Testis (tissue), 2 donors: ENCODE measurements at regions not wholly inside any gene's neighbourhood (a gene's known extent, or its start where the extent isn't known, plus 50 kb on each side); places are given as distances from the start of the nearest gene placed in this dataset.

Experiments
- DNase-seq: peaks from one replicate; pipeline ENCODE4 v3.0.0-alpha.2; 2019
- H3K27ac ChIP-seq, 2 donors: fragments of 200-600 bp; sonication (generic); one replicate each; pipeline ENCODE4 v1.5.1; 2019
- H3K27me3 ChIP-seq: fragments of 200-600 bp; sonication (generic); one replicate; pipeline ENCODE4 v1.5.1; 2019
- H3K36me3 ChIP-seq: fragments of 200-600 bp; sonication (generic); one replicate; pipeline ENCODE4 v1.5.1; 2017; ENCODE audit warnings: low read depth; ENCODE audit errors: missing control alignments
- H3K4me1 ChIP-seq: fragments of 200-600 bp; sonication (generic); one replicate; pipeline ENCODE4 v1.5.1; 2019
- H3K4me3 ChIP-seq, 2 donors: fragments of 200-600 bp; sonication (generic); one replicate each; pipeline ENCODE4 v1.5.1; 2017 to 2019
- H3K9me3 ChIP-seq: fragments of 200-600 bp; sonication (generic); one replicate; pipeline ENCODE4 v1.5.1; 2017
- POLR2A ChIP-seq: fragments of 450-650 bp; IDR thresholded peaks from one replicate; pipeline ENCODE4 v1.6.1; 2017; ENCODE audit warnings: antibody characterized with exemption, mild to moderate bottlenecking, moderate library complexity
- WGBS, 2 donors: methylation state at CpG; one replicate each; pipeline ENCODE4 v1.1.5; 2018; 5-methylcytosine and 5-hydroxymethylcytosine counted together
- intact Hi-C: fragments of 100-400 bp; cut with DNase I; formaldehyde crosslinking; loops from one replicate; pipeline ENCODE4 v1.15.1; 2023; ENCODE audit warnings: low total_unique reads
- TF ChIP-seq, protein P1 (sequence below), 3 experiments: fragments of 450-650 bp in 2 of 3; fragments of 200-600 bp in 1 of 3; sonication (generic) in 1 of 3; IDR thresholded peaks; one replicate each; pipeline ENCODE4 v1.5.1; 2016 to 2019; ENCODE audit warnings: antibody characterized with exemption in 3 of 3, mild to moderate bottlenecking in 2 of 3, moderate library complexity in 1 of 3

DNA sequence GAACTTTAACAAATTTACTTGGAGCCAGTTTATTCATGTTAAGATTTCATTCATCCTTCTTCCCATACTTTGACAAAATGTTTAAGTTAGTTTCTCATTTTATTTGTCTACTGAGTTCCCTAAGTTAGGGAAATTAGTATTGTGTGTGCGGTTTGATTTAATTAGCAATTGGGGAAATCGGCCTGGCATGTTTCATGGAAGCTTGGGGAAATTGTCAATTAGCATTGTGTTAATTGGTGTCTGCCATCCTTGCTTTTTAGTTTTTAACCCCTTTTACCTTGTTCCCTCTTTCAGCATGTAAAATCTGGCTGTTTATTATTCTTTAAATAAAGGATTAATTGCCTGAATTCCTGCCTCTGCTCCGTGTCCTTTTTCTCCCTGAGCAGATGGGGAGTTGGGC, 279.6 kb downstream of the BCL11A start:
- intact Hi-C loops: no loop called here
- TF ChIP-seq, protein P1, sequence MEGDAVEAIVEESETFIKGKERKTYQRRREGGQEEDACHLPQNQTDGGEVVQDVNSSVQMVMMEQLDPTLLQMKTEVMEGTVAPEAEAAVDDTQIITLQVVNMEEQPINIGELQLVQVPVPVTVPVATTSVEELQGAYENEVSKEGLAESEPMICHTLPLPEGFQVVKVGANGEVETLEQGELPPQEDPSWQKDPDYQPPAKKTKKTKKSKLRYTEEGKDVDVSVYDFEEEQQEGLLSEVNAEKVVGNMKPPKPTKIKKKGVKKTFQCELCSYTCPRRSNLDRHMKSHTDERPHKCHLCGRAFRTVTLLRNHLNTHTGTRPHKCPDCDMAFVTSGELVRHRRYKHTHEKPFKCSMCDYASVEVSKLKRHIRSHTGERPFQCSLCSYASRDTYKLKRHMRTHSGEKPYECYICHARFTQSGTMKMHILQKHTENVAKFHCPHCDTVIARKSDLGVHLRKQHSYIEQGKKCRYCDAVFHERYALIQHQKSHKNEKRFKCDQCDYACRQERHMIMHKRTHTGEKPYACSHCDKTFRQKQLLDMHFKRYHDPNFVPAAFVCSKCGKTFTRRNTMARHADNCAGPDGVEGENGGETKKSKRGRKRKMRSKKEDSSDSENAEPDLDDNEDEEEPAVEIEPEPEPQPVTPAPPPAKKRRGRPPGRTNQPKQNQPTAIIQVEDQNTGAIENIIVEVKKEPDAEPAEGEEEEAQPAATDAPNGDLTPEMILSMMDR (IDR thresholded peaks at IDR 0.05): no peak
- TF ChIP-seq POLR2A: no peak
- no peaks in the 10 kb centered on the region for H3K27me3 ChIP-seq
- H3K9me3 ChIP-seq: no peaks in the 10 kb centered on the region
- H3K4me1 ChIP-seq: no peaks in the 10 kb centered on the region
- H3K27ac ChIP-seq: no peak overlapping the region
- 87 to 90% methylated on average over 3 of the region's 3 CpGs for WGBS, 2 donors
- H3K36me3 ChIP-seq: no peaks in the 10 kb centered on the region
- no peak for DNase-seq
- H3K4me3 ChIP-seq: no peak overlapping the region

DNA sequence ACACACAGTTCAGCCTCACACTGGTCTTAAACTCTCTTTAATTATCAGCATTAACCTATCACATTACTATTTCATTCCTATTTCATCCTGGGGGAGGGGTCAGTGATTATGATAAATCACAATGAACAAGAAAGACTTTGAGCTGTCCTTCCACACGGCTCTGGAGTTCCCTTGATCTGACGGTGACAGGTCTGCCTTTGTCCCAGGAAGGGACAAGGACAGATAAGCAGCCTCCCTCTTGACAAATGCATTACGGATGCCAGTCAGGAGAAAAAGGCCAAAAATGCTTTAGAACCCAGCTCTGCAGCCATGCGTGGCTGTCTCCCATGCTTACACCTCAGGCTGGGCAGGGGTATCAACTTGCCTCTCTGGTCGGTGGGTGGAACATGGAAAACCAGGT, 281.7 kb downstream of the BCL11A start:
- DNase-seq: no peak
- Histone ChIP-seq H3K27ac (no peak overlapping the region), H3K27me3 (no peaks in the 10 kb centered on the region), H3K9me3 (no peaks in the 10 kb centered on the region), H3K4me3 (no peak overlapping the region), H3K4me1 (no peaks in the 10 kb centered on the region), H3K36me3 (no peaks in the 10 kb centered on the region)
- WGBS, 2 donors: 55 to 64% methylated on average over 5 of the region's 5 CpGs
- TF ChIP-seq, protein P1 (IDR thresholded peaks at IDR 0.05): no peak
- no peak for TF ChIP-seq POLR2A
- intact Hi-C loops: no loop called here

DNA sequence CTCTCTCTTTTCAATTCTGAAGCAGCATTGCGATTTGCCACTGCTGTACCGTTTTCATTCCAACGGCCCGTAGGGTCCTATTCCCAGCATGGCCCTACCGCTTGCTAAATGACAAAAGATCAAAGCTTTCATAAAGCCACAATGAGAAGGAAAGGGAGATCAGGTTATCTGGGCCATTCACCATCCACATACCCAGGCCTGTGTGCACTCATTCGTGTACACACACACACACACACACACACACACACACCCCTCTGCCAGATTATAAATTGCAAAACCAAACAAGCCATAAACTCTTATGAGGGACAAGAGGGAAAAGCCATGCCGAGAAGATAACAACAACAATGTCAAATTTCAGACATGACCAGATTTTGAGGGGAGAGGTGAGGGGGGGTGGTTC, 282.3 kb downstream of the BCL11A start:
- no peak for TF ChIP-seq POLR2A
- TF ChIP-seq, protein P1 (IDR thresholded peaks at IDR 0.05): no peak
- no peaks in the 10 kb centered on the region for H3K4me1 ChIP-seq
- H3K27ac ChIP-seq: no peak overlapping the region
- DNase-seq: no peak
- intact Hi-C loops: no loop called here
- H3K4me3 ChIP-seq: no peak overlapping the region
- H3K9me3 ChIP-seq: no peaks in the 10 kb centered on the region
- WGBS, 2 donors: 84 to 85% methylated on average over 7 of the region's 7 CpGs
- no peaks in the 10 kb centered on the region for H3K36me3 ChIP-seq
- no peaks in the 10 kb centered on the region for H3K27me3 ChIP-seq

DNA sequence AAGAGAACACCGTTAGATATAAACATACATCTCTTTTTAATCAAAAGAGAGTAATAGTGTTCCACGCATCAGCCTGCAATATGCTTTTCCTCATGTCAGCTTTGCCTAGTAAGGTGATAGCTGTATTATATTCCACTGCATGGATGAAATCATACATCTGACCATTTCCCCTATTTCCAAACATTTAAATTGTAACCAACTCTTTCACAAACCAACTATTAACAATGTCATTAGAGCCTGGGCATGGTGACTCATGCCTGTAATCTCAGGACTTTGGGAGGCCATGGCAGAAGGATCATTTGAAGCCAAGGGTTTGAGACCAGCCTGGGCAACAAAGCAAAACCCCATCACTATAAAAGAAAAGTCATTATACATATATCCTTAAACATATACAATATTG, 284.8 kb downstream of the BCL11A start:
- H3K4me3 ChIP-seq: no peak overlapping the region
- H3K9me3 ChIP-seq: no peaks in the 10 kb centered on the region
- TF ChIP-seq, protein P1 (IDR thresholded peaks at IDR 0.05): no peak
- no peak for TF ChIP-seq POLR2A
- intact Hi-C loops: no loop called here
- no peaks in the 10 kb centered on the region for H3K27me3 ChIP-seq
- no peaks in the 10 kb centered on the region for H3K36me3 ChIP-seq
- H3K4me1 ChIP-seq: no peaks in the 10 kb centered on the region
- no peak overlapping the region for H3K27ac ChIP-seq
- 90 to 96% methylated on average over 2 of the region's 2 CpGs for WGBS, 2 donors
- no peak for DNase-seq

DNA sequence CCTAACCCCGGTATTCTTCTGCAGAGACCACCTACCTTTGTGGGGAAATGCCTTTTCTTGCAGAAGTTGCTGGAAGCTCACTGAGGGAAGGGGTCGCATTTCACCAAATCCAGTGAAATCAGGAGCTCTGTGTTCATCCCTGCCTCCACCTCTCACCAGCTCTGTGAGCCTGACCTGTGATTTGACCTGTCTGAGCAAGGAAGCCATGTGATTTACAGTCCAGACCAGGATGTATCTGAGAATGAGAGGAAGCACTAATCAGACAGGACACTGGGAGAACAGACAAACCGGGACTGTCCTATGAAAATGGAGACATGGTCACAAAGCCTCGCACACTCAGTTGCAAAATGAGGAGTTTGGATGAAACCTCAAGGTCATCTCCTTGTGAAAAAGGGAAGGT, 285.4 kb downstream of the BCL11A start:
- no peaks in the 10 kb centered on the region for H3K4me1 ChIP-seq
- H3K4me3 ChIP-seq: no peak overlapping the region
- H3K9me3 ChIP-seq: no peaks in the 10 kb centered on the region
- intact Hi-C loops: no loop called here
- no peaks in the 10 kb centered on the region for H3K36me3 ChIP-seq
- H3K27me3 ChIP-seq: no peaks in the 10 kb centered on the region
- no peak for TF ChIP-seq POLR2A
- TF ChIP-seq, protein P1 (IDR thresholded peaks at IDR 0.05): no peak
- no peak for DNase-seq
- 69 to 75% methylated on average over 4 of the region's 4 CpGs for WGBS, 2 donors
- H3K27ac ChIP-seq: no peak overlapping the region
